Right hindlimb (tissue), 1 donor: ENCODE measurements at regions not wholly inside any gene's neighbourhood (a gene's known extent, or its start where the extent isn't known, plus 50 kb on each side); places are given as distances from the start of the nearest gene placed in this dataset.

Experiments used
- DNase-seq: peaks from one replicate; pipeline ENCODE4 v3.0.0-alpha.2; 2018

- DNase-seq = no peak
Observed at GRCh38 chr18:22467760-22468553, 50.2 kb upstream of the CTAGE1 start.

GRCh38 chr18:22468554-22468891 lies 50.8 kb upstream of the CTAGE1 start:
- DNase-seq = no peak

GRCh38 chr18:22469061-22469734 lies 51.5 kb upstream of the CTAGE1 start:
- DNase-seq = no peak

- no peak for DNase-seq
Observed at GRCh38 chr18:22469926-22470247, 52.2 kb upstream of the CTAGE1 start.

GRCh38 chr18:22470248-22471235 lies 52.8 kb upstream of the CTAGE1 start:
- DNase-seq = no peak

GRCh38 chr18:22471546-22472131 lies 53.9 kb upstream of the CTAGE1 start:
- peak; percentile 29 for DNase-seq

- no peak for DNase-seq
Observed at GRCh38 chr18:22473366-22473765, 55.7 kb upstream of the CTAGE1 start.

- DNase-seq = no peak
Observed at GRCh38 chr18:22475426-22476100, 57.8 kb upstream of the CTAGE1 start.

- DNase-seq = no peak
Observed at GRCh38 chr18:22477222-22477621, 59.5 kb upstream of the CTAGE1 start.

- no peak for DNase-seq
Observed at GRCh38 chr18:22482948-22483347, 65.2 kb upstream of the CTAGE1 start.

GRCh38 chr18:22483407-22483806 lies 65.7 kb upstream of the CTAGE1 start:
- no peak for DNase-seq

- no peak for DNase-seq
Observed at GRCh38 chr18:22484471-22484870, 66.8 kb upstream of the CTAGE1 start.

- DNase-seq = no peak
Observed at GRCh38 chr18:22485808-22486244, 68.1 kb upstream of the CTAGE1 start.

- DNase-seq = no peak
Observed at GRCh38 chr18:22486667-22487066, 69.0 kb upstream of the CTAGE1 start.

GRCh38 chr18:22488554-22488953 lies 70.8 kb upstream of the CTAGE1 start:
- peak; percentile 26 for DNase-seq

- no peak for DNase-seq
Observed at GRCh38 chr18:22489704-22490103, 72.0 kb upstream of the CTAGE1 start.

GRCh38 chr18:22490429-22490846 lies 72.7 kb upstream of the CTAGE1 start:
- no peak for DNase-seq

- DNase-seq = no peak
Observed at GRCh38 chr18:22493255-22493654, 75.5 kb upstream of the CTAGE1 start.

GRCh38 chr18:22493940-22494339 lies 76.2 kb upstream of the CTAGE1 start:
- DNase-seq = no peak

- DNase-seq = no peak
Observed at GRCh38 chr18:22494771-22495170, 77.1 kb upstream of the CTAGE1 start.

GRCh38 chr18:22499421-22499820 lies 81.7 kb upstream of the CTAGE1 start:
- DNase-seq = no peak

GRCh38 chr18:22503803-22504202 lies 86.1 kb upstream of the CTAGE1 start:
- DNase-seq = no peak
